LoVo (cell line): ENCODE measurements at regions not wholly inside any gene's neighbourhood (a gene's known extent, or its start where the extent isn't known, plus 50 kb on each side); places are given as distances from the start of the nearest gene placed in this dataset.

Experiments used
- DNase-seq: peaks from one replicate; pipeline ENCODE4 v3.0.0-alpha.2; 2016; ENCODE audit warnings: low spot score

- DNase-seq, result no peak
Measured at GRCh38 chr2:153005071-153005730, 286.8 kb downstream of the ARL6IP6 start.

GRCh38 chr2:153004627-153005026 is 286.2 kb downstream of the ARL6IP6 start:
- no peak for DNase-seq

- DNase-seq, result no peak
Measured at GRCh38 chr2:152974146-152974545, 255.7 kb downstream of the ARL6IP6 start.

- DNase-seq, result no peak
Measured at GRCh38 chr2:152971685-152972084, 253.3 kb downstream of the ARL6IP6 start.

- DNase-seq, result peak; percentile 41
Measured at GRCh38 chr2:152962446-152962845, 244.0 kb downstream of the ARL6IP6 start.

GRCh38 chr2:152961351-152961750 is 242.9 kb downstream of the ARL6IP6 start:
- no peak for DNase-seq

GRCh38 chr2:152950126-152950525 is 231.7 kb downstream of the ARL6IP6 start:
- DNase-seq, result no peak

GRCh38 chr2:152944099-152944498 is 225.7 kb downstream of the ARL6IP6 start:
- no peak for DNase-seq

- no peak for DNase-seq
Measured at GRCh38 chr2:152942940-152943440, 224.6 kb downstream of the ARL6IP6 start.

GRCh38 chr2:152930501-152930900 is 212.1 kb downstream of the ARL6IP6 start:
- no peak for DNase-seq

GRCh38 chr2:152929628-152930027 is 211.2 kb downstream of the ARL6IP6 start:
- DNase-seq, result no peak

- peak; percentile 50 for DNase-seq
Measured at GRCh38 chr2:152925547-152926448, 207.4 kb downstream of the ARL6IP6 start.

- no peak for DNase-seq
Measured at GRCh38 chr2:152924722-152925121, 206.3 kb downstream of the ARL6IP6 start.

GRCh38 chr2:152924219-152924618 is 205.8 kb downstream of the ARL6IP6 start:
- no peak for DNase-seq

GRCh38 chr2:152920846-152921245 is 202.4 kb downstream of the ARL6IP6 start:
- DNase-seq, result no peak

- no peak for DNase-seq
Measured at GRCh38 chr2:152910970-152911369, 192.6 kb downstream of the ARL6IP6 start.

GRCh38 chr2:152907046-152907445 is 188.6 kb downstream of the ARL6IP6 start:
- no peak for DNase-seq

GRCh38 chr2:152894051-152894450 is 175.6 kb downstream of the ARL6IP6 start:
- no peak for DNase-seq

- no peak for DNase-seq
Measured at GRCh38 chr2:152890736-152891135, 172.3 kb downstream of the ARL6IP6 start.

- no peak for DNase-seq
Measured at GRCh38 chr2:152883951-152884487, 165.6 kb downstream of the ARL6IP6 start.

GRCh38 chr2:152881527-152881926 is 163.1 kb downstream of the ARL6IP6 start:
- DNase-seq, result no peak

GRCh38 chr2:152879275-152879674 is 160.9 kb downstream of the ARL6IP6 start:
- no peak for DNase-seq
